ACC112 (cell line): ENCODE measurements at regions not wholly inside any gene's neighbourhood (a gene's known extent, or its start where the extent isn't known, plus 50 kb on each side); places are given as distances from the start of the nearest gene placed in this dataset.

ENCODE experiments used
- H2AFZ ChIP-seq: fragments of 200-600 bp; sonication (generic); one replicate; pipeline ENCODE4 v1.6.0; 2017; ENCODE audit warnings: antibody characterized with exemption, low read length; ENCODE audit not compliant: unreplicated experiment
- H3K27ac ChIP-seq: fragments of 200-600 bp; sonication (generic); 2 replicates; pipeline ENCODE4 v1.5.1; 2014; ENCODE audit warnings: low read depth, mild to moderate bottlenecking, antibody characterized with exemption, low read length, moderate library complexity
- H3K27me3 ChIP-seq: fragments of 200-600 bp; sonication (generic); 2 replicates; pipeline ENCODE4 v1.6.1; 2014; ENCODE audit warnings: mild to moderate bottlenecking, antibody characterized with exemption, low read length, moderate library complexity, mixed read lengths; ENCODE audit not compliant: insufficient read depth
- H3K36me3 ChIP-seq: fragments of 200-600 bp; sonication (generic); 2 replicates; pipeline ENCODE4 v1.6.1; 2016; ENCODE audit warnings: mild to moderate bottlenecking, antibody characterized with exemption, low read length, moderate library complexity, mixed read lengths; ENCODE audit not compliant: insufficient read depth
- H3K4me1 ChIP-seq: fragments of 200-600 bp; sonication (generic); one replicate; pipeline ENCODE4 v1.6.1; 2016; ENCODE audit warnings: low read length, mixed read lengths; ENCODE audit not compliant: insufficient read depth, unreplicated experiment, control insufficient read depth
- H3K4me3 ChIP-seq: fragments of 200-600 bp; sonication (generic); 2 replicates; pipeline ENCODE4 v1.5.1; 2014; ENCODE audit warnings: mild to moderate bottlenecking, low read depth, low read length
- H3K79me2 ChIP-seq: fragments of 200-600 bp; sonication (generic); one replicate; pipeline ENCODE4 v1.6.0; 2016; ENCODE audit warnings: low read length; ENCODE audit not compliant: control insufficient read depth, unreplicated experiment, insufficient read depth

DNA sequence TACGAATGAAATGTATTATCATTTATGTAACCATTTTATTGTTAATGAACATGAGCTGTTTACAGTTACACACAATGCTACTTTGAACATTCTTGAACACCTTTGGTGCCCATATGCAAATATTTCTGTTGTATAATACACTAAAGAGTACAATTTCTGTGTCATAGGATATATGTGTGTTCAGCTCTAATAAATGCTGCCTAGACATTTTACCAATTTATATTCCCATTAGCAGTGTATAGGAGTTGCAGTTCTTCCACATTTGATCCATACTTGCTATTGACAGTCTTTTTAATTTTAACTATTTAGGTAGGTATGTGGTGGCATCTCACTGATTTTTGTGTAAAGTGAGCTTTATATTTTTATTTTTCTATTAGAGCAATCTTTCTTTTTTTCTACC is 331.8 kb downstream of the ZIC1 start:
- Histone ChIP-seq H2AFZ (no peak overlapping the region), H3K27ac (no peak overlapping the region), H3K27me3 (no peaks in the 10 kb centered on the region), H3K4me3 (no peak overlapping the region), H3K36me3 (no peaks in the 10 kb centered on the region), H3K79me2 (no peaks in the 10 kb centered on the region), H3K4me1 (no peaks in the 10 kb centered on the region)

DNA sequence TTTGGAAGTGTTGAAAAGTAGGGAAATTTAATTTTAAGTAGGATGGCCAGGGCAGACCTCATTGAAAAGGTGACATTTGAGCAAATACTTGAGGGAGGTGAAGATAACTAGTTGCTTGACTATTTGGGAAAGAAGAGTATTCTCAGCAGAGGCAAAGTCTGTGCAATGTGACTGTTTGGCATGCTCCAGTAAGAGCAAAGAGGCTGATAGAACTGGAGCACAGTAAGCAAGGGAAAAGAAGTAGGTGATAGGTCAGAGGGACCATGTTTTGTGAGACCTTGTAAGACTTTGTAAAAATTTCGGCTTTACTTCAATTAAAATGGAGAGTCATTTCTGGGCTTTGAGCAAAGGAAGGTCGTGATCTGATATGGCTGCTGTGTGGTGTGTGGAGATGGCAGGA is 335.8 kb downstream of the ZIC1 start:
- Histone ChIP-seq H3K79me2 (no peaks in the 10 kb centered on the region), H3K27me3 (no peaks in the 10 kb centered on the region), H2AFZ (no peak overlapping the region), H3K4me1 (no peaks in the 10 kb centered on the region), H3K27ac (no peak overlapping the region), H3K36me3 (no peaks in the 10 kb centered on the region), H3K4me3 (no peak overlapping the region)

DNA sequence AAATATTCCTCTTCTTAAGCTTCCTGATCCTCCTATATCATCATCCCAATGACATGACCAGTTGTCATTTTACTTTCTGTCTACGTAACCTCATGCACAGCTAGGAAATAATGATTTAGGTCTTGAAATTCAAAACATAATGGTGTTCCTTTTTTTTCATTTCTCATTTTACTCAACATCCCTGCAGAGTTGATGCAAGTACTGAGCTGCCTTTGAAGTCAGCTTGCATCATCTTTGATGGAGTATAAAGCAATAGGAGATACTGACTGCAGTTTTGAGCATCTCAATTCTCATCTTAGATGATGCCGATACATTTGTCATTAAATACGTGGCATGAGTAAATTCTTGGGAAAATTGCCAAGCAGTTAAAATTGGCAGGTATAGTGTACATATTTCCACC is 346.1 kb downstream of the ZIC1 start:
- Histone ChIP-seq H3K79me2 (no peaks in the 10 kb centered on the region), H3K36me3 (no peaks in the 10 kb centered on the region), H3K4me3 (no peak overlapping the region), H3K4me1 (no peaks in the 10 kb centered on the region), H2AFZ (no peak overlapping the region), H3K27me3 (no peaks in the 10 kb centered on the region), H3K27ac (no peak overlapping the region)

DNA sequence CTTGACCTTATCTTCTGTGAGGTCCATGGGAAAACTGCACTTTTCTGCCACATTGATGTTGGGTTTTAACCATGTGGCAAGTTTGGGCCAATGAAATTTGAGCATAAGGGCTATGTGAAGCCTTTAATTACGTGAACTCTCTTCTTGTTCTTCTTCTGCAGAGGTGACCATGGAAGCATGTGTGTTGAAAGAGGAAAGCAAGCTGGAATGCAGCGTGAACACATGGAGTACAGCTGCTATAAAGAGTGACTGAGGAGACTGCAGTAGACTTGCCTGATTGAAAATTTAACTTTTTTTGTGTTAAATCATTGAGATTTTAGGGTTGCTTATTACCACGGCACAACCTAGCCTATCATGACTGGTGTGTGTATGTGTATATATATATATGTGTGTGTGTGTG is 347.3 kb downstream of the ZIC1 start:
- no peaks in the 10 kb centered on the region for H3K4me1 ChIP-seq
- no peaks in the 10 kb centered on the region for H3K36me3 ChIP-seq
- no peak overlapping the region for H2AFZ ChIP-seq
- no peaks in the 10 kb centered on the region for H3K79me2 ChIP-seq
- H3K27ac ChIP-seq = no peak overlapping the region
- H3K27me3 ChIP-seq = no peaks in the 10 kb centered on the region
- H3K4me3 ChIP-seq = no peak overlapping the region

DNA sequence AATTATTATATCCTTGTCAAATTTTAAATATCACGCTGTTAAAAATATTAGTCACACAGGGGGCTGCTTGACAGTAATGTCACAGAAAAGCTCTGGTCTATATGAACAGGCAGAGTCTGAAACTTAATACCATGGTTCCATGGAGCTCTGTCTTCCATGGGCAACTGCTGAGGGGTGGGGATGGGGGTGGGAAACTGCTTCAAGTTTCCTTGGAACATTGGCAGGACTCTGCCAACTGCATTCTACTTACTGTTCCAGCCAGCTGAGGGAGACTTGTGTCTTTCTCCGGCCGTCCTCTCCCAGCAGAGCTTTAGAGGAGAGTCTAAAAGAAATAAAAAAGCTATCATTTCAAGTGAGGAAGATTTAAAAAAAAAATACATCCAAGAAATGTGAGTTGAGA is 348.7 kb downstream of the ZIC1 start:
- H3K36me3 ChIP-seq = no peaks in the 10 kb centered on the region
- no peak overlapping the region for H2AFZ ChIP-seq
- H3K79me2 ChIP-seq = no peaks in the 10 kb centered on the region
- H3K4me1 ChIP-seq = no peaks in the 10 kb centered on the region
- H3K4me3 ChIP-seq = no peak overlapping the region
- no peak overlapping the region for H3K27ac ChIP-seq
- no peaks in the 10 kb centered on the region for H3K27me3 ChIP-seq

DNA sequence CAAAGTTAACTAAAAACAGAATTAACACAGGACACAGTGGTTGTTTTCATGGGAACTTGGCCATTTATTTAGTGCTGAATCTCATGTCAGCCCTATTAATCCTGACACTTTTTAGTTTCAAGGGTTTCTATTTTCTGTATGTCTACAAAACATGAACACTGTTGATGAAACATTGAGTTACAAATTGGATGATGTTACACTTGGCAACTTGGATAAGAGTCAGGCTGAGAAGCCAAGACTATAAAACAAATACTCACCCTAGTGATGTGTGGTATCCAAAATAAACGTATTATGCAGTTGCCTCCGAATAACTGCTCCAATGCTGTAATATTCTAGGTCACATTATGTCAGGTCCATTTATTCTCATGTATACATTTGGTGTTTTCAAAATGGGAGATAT is 349.6 kb downstream of the ZIC1 start:
- Histone ChIP-seq H2AFZ (no peak overlapping the region), H3K79me2 (no peaks in the 10 kb centered on the region), H3K27me3 (no peaks in the 10 kb centered on the region), H3K27ac (no peak overlapping the region), H3K4me1 (no peaks in the 10 kb centered on the region), H3K4me3 (no peak overlapping the region), H3K36me3 (no peaks in the 10 kb centered on the region)

DNA sequence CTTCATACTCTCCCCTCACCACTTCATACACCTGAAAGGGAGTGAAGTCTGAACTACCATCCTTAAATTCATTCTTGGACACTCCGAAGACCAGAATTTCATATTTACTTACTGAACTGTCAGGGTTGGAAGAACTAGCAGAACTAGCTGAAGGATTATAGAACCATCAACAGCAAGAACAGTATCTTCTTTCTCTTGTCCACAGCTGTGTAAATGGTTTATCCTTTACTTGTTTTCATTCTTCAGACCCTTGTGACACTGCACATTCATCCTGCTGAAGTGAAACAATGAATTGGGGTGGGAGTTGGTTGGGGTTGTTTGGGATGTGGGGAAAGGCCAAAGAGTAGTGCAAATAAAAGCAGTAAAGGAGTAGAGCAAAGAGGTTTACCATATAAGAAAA is 350.9 kb downstream of the ZIC1 start:
- Histone ChIP-seq H3K79me2 (no peaks in the 10 kb centered on the region), H3K36me3 (no peaks in the 10 kb centered on the region), H2AFZ (no peak overlapping the region), H3K27me3 (no peaks in the 10 kb centered on the region), H3K4me3 (no peak overlapping the region), H3K27ac (no peak overlapping the region), H3K4me1 (no peaks in the 10 kb centered on the region)

DNA sequence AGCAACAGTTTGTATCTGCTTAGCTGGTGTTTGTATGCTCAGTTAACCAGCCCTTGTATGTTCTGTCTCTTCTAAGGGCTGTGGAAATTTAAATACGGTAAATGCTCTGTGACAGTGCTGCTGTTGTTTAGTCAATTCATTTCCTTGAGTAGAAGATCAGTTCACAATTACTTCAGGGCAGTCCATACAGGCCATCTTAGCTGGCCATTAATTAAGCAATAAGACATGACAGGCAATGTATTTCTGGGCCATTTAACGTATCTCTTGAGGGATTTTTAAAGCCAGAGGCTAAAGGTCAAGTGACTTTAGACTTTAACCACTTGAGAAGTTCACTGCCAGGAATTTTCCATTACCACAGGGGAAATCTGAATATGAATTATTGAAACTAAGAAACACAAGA is 351.8 kb downstream of the ZIC1 start:
- no peaks in the 10 kb centered on the region for H3K4me1 ChIP-seq
- H3K79me2 ChIP-seq = no peaks in the 10 kb centered on the region
- H3K27ac ChIP-seq = no peak overlapping the region
- no peak overlapping the region for H3K4me3 ChIP-seq
- no peaks in the 10 kb centered on the region for H3K27me3 ChIP-seq
- H2AFZ ChIP-seq = no peak overlapping the region
- no peaks in the 10 kb centered on the region for H3K36me3 ChIP-seq

DNA sequence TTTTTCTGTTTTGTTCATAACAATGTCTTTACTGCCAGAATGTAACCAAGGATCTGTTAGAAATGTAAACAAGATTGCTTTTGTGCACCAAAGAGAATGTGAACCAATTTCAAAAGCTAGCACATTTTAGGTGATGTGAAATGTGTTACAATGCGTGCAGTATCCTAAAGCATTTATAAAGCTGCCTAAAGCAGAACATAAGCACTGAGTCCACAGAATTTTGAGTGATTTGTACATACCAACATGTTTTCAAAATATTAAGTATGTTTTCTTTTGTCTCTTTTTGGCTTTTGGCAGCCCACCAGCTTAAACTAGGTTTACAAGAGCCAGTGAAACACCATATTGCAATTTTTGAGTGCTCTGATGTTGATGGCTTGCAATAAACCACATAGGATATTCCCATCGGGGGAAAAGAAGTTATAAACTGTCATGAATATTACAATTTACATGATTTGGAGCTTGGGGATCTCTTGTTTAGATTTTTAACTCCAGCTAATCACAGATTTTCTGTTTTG is 364.0 kb downstream of the ZIC1 start:
- Histone ChIP-seq H2AFZ (no peak overlapping the region), H3K36me3 (no peaks in the 10 kb centered on the region), H3K79me2 (no peaks in the 10 kb centered on the region), H3K27me3 (no peaks in the 10 kb centered on the region), H3K4me3 (no peak overlapping the region), H3K4me1 (peaks cover 5% of the 10 kb centered on the region), H3K27ac (no peak overlapping the region)

DNA sequence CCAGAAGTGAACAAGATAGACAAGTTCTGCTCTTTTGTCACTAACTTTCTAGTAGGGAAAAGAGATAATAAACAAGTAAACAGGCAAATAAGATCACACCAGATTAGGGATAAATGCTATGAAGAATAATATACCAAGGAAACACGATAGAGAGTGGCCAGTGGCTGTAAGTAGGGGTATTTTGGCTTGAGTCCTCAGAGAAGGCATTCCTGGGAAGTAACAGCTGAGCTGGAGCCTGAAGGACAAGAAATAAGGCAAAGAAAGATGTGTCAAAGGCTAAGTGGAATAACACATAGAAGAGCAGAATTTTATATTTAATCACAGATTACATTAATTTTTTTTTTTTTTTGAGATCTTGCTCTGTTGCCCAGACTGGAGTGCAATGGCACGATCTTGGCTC is 366.2 kb downstream of the ZIC1 start:
- H2AFZ ChIP-seq = no peak overlapping the region
- no peaks in the 10 kb centered on the region for H3K79me2 ChIP-seq
- no peaks in the 10 kb centered on the region for H3K36me3 ChIP-seq
- no peak overlapping the region for H3K27ac ChIP-seq
- no peak overlapping the region for H3K4me3 ChIP-seq
- H3K4me1 ChIP-seq = peaks cover 5% of the 10 kb centered on the region
- H3K27me3 ChIP-seq = no peaks in the 10 kb centered on the region

DNA sequence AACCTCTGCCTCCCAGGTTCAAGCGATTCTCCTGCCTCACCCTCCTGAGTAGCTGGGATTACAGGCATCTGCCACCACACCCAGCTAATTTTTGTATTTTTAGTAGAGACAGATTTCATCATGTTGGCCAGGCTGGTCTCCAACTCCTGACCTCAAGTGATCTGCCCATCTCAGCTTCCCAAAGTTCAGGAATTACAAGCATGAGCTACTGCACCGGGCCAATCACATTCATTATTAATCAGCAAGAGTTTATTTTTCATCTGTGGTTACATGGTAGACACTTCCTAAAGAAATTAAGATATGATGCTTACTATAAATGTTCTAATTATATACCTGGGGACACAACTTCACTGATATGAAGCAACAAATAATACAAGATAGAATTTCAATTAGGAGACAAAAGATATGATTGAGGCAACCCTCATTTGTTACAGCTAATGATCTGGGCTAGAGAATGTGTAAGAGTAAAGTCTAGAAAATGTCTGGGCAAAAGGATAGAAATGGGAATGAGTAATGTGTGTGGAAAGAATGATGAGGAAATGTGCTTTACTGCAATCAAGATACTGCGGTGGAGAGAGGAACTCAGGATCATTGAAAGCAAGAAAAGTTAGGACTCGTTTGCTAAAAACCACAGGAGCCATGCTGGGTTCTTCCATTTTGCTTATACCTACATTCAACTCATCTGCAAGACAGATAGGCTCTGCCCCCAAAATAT is 366.8 kb downstream of the ZIC1 start:
- Histone ChIP-seq H2AFZ (no peak overlapping the region), H3K4me3 (no peak overlapping the region), H3K36me3 (no peaks in the 10 kb centered on the region), H3K27me3 (no peaks in the 10 kb centered on the region), H3K4me1 (peaks cover 5% of the 10 kb centered on the region), H3K79me2 (no peaks in the 10 kb centered on the region), H3K27ac (no peak overlapping the region)
